Activated CD4-positive, alpha-beta T cell treated with anti-CD3 and anti-CD28 coated beads, Interleukin-2, amount 50 U/mL, for 4 hours (primary cell): ENCODE measurements at regions not wholly inside any gene's neighbourhood (a gene's known extent, or its start where the extent isn't known, plus 50 kb on each side); places are given as distances from the start of the nearest gene placed in this dataset.

Experiments
- DNase-seq, 2 experiments: peaks; one replicate each; pipeline ENCODE4 v3.0.0-alpha.2; 2020

DNA sequence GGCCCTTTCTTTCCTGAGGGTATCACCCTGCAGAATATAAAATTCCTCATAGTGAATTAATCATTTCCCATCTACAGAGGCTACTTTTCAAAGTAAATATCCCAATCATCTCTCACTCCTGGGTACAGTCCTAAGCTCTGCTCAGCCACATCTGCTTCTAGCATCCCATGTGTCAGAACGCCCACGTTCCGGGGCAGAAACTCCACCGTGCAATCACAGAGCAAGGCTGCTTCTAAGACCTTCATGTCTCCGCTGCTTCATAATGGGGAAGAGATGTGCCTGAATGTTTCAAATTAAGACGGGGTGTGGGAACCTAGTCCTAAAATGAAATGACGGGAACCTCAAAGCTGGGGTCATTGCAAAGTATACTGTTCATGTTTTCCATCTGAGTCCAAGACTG, 208.8 kb upstream of the GMDS start:
- DNase-seq = no peak

DNA sequence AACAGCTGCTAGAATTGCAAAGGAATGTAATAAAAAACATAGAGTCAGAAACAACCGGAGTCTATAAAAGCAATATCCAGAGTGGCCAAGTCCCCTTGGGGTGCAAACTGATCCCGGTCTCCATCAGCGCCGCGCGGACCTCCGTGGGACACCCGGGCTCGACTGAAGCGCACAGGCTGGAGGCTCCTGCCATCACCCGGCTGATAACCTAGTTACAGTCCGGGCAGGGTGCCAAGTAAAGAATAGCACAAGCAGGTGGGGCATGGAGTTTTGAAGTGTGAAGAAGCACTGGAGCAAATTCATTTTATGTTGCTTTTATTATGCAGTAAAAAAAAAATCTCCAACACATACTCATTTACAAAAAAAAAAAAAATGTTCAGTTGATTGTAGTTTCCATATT, 205.1 kb upstream of the GMDS start:
- no peak for DNase-seq

DNA sequence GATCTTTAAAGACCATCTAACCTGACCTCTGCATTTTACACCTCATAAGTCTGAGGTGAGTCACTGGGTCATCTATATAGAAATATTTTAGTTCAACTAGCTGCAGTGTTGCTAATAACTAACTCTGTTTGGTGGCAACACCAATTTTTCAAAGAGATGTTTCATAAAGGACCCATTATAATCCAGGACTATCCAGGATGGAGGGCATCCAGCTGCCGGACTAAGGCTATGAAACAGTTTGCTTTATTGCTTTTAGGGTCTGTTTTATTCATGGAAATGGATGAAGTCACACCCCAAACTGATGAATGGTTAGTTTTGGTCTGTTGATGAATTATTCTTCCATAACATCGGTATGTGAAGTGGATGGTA, 204.2 kb upstream of the GMDS start:
- no peak for DNase-seq

DNA sequence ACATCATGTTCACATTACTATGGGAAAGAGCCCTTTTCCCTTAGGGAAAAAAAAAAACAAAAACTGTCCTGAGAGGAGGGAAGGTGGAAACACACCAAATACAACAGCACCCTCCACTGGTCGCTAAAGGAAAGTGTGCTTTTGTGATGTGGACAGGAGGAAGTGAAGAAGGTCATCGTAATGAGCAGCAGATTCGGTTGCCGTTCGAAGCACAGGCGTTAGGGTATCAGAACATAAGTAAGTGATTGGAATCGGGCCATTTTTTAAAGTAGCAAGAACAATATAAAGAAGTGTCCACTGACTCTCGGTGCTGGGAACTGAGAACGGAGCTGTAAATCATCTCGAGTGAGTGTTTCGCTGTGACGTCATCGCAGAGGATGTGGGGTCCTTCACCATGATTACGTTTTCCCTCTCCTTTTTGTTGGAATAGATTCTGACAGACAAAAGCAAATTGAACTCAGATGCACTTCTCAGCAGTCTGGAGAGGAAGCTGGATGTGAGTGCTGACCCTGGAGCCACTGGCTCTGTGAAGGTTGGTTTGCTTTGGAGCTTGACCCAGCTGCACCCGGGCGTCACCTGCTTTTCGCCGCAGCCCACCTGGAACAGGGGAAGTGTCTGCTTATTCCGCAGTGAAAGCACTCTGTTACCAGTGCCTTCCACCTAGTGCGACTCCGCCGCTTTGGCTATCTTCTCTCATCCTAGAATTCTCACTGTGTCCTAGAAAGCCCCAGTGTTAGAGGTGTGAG, 203.6 kb upstream of the GMDS start:
- no peak for DNase-seq

DNA sequence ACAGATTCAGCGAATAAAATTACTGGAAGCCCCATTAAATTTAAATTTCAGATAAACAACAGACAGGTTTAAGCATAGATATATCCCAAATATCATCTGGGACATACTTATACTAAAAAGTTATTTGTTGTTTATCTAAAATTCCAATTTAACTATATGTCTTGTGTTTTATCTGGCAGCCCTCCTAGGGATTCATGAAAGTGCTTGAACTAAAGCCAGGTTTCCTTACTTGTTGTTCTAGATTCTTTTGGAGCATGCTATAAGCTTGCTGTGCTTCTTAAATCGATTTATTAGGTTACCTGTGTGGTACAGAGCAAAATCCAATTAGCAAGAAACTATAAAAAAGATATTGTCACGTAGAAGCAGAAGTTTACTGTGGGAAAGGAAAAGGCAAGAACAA, 202.5 kb upstream of the GMDS start:
- no peak for DNase-seq

DNA sequence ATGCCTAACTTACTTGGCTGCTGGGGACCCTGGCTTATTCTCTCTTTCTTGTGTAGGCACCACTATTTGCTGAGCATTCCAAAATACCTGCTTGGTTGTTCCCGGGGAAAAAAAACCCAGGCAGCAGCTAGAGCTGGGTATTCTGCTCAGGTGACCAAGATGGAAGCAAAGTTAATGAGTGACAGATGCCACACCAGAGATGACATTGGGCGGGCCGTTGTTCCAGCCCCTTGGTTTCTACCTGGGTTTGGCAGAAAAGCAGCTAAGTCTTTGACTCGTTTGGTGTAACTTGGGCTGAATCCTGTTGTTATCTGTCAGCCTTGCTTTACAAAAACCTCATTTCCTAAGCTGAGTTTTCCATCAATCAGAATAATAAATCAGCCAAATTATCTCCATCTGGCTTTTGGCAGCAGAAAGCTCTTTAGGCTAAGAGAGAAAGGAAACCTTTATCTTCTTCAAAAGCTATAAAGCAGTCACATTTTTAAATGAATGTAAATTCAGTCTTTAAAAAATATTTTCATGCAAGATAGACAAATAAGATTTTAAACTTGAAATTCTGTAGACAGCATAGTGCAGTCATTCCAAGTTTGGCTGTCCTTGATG, 202.0 kb upstream of the GMDS start:
- DNase-seq = no peak

DNA sequence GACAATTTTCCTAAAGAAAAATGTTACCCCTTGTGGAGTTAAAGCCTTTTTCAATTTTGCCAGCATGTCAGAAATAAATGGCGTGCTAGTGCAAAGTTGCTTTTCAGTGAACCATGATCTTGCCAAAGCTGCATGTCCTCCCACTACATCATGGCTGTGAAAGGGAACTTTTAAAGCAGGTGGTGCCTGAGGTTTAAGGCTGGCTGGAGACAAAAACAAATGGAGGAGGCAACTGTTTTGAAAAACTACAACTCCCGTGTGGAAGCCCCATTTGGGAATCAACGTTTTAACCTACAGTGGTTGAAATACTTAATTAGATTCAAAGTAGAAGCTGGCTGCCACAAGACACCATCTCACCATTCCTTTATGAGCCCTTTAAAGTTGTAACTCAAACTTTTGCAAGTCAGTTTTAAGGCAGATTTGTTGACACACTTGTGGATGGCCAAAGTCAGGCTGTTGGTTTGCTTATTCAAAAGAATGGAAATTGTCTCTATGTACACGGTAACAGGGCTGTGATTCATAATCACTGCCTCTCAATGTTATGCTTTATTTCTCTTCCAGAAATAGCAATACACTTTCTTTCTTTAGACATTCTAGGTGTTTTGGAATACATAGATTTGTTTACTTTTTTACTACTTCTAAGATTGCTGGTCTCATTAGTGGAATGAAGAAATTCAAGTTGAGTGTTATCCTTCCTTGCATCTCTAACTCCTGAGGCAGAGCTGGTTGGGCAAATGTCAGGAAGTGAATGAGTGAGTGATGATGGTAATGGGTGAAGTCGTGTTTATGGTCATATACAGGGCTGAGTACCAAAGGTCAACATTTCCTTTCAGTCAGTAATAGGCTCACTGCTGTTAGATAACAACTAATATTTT, 196.4 kb upstream of the GMDS start:
- no peak for DNase-seq

DNA sequence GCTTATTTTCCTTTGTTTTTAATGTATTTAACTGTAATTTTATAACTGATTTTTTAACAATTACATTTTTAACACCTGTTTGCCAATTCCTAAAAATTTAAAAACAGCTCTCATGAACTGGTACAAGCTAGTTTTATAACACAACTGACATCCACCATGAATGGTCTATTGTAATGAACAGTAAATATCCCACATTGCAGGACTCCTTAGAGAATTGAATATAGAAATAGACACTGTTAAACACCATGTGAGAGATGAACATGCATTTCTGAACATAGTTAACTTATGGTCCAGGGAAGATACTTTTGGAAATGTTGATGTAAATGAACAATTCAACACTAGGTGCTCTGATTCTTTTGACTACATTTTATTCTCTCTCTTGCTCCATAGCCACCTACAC, 195.1 kb upstream of the GMDS start:
- no peak for DNase-seq

DNA sequence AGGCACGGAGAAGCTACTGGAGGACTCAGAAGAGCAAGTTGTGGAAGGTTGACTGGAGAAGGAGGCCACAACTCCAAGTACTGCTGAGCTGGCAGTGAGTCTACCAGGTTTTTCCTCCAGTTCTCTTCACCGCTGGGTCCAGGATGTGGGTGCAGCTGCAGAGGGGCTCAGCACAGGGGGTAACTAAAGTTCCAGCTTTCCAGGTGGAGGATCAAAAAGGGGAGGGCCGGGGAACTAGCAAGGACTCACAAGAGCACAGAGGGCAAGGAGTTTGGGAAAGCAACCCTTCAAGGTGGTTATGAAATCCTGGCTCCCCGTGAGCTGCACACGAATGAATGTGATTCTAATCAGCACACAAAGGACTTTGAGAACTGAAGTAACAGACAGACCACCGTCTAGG, 194.2 kb upstream of the GMDS start:
- DNase-seq = no peak

DNA sequence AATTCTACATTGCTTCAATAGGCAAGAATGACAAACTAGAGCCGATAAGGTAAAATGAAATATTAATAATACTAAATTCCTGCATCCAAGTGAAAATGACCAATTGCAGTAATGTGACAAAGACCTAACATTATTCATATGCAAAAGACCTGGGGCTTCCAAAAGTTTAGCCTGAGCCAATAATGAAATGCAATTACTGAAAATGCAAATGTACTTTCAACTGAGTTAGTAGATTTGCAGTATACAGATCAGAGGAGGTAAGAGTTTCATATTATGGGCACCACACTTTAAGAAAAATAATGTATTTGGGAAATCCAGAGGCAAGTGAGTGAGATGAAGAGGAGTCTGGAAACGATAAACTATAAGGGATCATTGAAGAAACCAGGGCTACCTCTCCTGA, 193.7 kb upstream of the GMDS start:
- DNase-seq = no peak

DNA sequence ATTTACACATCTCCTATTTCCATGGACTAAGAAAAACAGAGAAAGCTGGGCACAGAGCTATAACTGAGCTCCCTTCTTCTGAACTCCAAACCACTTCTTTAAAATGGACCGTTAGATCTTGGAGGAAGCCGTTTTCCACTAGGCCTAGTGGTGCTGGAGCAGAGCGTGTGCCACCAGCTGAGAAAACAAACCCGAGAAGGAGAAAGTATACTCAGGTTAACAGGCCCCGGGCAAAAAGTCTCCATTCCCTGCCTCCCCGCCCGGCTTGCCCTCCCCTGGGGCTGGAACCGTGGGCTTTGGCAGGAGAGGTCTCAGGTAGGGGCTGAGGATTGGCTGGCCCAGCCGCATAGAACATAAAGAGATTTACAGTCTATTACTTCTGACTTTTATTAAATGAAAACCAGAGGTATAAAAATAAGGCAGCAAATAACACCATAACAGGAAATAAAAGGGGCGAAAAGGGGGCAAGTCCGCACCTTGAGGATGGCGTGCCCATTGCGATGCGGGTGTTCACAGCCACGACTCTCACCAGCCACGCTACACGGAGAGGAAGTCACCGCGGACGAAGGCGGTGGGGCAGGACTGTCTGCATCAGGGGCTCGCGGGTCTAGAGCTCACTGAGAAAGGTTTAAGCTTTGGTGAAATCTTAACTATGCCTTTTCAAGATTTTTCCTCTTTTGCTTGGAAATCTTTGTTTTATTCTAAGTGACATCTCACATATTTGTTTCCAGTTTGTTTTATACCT, 191.2 kb upstream of the GMDS start:
- no peak for DNase-seq

DNA sequence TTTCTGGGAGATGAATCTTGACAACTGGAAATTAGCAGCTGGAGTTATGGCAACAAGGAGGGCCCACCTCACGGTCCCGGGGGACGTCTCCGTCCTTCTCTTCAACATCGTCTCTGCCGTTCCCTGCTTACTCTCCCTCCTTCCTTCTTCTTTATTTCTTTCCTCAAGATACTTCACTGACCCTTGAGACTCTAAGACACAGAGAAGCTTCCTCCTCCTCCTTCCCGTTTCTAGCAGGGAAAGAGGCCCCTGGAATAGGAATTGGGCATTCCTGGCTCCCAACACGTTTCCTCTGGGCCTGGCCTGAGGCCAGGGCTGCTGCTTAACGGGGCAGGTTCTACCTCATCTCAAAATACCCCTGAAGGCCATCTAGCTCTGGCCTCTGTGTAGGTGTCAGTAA, 189.9 kb upstream of the GMDS start:
- DNase-seq = no peak

DNA sequence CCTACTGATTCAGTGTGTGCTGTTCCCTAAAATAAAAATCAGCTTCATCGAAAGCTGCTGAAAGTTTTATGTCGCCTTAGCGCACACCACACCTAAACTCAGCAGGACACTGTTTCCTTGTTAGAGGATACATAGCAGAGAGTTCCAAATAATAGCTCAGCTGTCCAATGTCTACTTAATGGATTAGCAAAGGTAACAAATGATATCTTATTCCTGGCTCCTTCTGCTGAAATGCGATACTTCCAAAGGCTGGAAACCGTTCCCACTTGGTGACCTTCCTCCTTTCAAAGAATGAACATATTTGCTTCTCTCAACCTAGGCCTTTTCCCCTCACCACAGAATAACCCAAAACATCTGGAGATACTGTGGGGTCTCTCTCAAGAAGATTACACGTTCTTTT, 189.5 kb upstream of the GMDS start:
- no peak for DNase-seq

DNA sequence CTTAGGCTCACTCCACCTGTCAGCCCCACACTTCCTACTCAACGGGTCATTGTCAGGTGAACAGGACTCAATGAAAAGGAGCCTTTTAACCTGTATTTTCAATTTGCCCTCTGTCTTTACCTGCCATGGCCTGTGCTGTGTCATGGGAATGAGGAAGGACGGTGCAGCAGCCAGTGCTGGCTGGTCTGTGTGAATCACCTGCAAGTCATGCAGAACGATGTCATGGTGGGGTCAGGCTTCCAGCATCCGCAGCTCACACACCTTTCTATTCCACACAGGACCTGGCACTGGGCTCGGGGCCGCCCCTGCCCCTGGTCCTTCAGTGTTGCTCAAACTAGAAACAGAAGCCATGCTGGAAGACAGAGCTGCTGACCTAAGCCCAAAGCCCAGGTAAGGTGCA, 188.7 kb upstream of the GMDS start:
- no peak for DNase-seq

DNA sequence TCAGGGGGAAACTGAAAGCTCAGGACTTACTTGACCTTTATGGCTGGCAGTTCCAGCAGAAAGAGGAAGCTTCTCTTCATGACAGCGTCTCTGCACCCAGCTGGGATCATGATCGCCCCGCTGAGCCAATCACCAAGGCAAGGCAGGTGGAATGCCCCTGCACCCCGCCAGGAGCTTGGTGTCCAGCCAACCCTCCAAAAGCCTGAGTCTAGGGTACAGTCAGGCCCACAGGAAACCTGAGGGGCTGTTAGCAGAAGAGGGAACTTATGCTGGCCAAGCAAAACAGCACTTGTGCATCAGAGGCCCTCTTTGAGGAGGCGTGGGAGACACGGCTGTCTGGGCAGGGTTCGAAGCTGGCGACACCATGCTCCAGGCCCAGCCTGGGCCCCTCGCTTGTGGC, 188.3 kb upstream of the GMDS start:
- DNase-seq = no peak

DNA sequence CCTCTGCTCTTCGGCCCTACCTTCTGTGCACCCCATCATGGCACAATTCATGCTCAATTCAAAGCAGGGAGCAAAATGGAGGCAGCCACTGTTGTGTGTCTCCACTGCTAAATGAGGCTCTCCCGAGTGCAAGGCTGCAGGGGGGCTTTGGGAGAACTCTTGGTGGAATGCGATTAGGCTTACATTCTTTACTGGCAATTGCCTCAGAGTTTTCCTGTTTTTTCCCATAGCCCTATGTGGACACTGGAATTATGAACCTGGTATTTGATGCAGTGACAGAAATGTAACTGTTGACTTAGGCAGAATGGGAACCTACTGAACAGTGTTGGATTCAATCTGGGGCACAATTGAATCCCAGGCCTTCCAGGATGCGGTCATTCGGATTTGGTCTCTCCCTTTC, 187.9 kb upstream of the GMDS start:
- DNase-seq = no peak

DNA sequence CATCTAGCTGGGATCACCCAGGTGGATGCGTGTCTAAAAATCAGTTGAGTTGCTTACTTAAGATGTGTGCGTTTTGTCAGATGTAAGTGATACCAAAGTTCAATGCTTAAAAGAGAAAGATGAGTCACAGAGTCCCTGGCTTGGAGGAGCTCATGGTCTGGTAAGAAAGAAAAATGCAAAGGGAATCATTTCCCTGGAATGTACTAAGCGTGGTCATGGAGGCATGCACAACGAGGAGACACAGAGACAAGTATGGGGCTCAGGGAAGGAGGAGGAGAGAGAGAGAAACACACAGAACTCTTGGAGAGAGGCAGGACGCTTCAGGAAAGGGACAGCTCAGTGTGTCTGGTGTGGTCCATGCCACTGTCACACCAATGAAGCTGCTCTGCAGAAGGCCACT, 186.9 kb upstream of the GMDS start:
- no peak for DNase-seq

DNA sequence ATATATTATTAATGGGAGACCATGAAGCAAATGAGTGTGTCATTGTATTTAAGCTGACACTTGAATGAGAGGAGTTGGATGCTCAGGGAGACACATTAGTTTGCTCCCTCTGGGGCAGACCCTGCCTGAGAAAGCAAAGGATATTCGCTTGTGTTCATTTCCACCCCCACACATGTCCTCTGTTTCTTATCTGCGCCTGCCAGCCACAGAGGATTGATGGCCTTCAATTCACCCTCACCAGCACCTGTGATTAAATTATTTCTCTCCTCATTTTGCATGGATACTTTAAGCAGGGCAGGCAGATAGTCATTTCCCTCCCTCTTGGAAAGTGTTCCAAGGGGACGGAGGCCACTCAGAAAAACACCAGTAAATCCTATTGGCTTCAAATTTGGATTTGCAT, 185.2 kb upstream of the GMDS start:
- no peak for DNase-seq

DNA sequence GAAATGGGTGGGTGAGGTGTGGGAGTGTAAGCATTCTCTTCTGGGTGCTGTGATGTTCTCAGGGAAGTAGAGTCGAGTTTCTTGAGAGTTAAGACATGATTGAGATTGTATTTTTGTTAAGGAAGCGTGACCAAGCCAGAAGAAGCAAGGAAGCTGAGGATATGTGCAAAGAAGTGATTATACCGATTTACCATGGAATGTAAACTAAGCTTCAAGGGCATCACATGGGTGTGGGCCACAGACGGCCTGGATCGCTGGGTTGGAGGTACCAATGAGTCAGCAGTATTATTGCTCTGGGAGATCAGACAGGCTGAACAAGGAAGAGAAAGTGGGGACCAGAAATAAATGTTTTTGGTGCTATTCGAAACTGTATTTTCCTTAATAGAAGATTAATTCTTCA, 184.1 kb upstream of the GMDS start:
- no peak for DNase-seq

DNA sequence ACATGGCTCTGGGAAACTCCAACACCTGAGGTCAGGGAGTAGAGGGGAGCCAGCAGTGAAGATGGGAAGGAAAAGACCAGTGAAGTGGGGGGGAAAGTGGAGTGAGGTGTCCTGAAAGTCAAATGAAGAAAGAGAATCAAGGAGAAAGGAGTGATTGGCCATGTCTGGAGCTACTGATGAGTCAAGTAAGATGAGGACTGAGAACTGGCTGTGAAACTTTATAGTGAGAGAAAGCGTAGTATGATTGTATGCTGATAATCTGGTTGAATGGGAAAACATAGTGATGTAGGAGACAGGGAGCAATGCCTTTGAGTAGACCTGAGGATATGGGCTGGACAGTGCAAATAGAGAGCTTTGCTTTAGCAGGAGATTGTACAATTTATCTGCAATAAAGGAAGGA, 183.6 kb upstream of the GMDS start:
- DNase-seq = no peak

DNA sequence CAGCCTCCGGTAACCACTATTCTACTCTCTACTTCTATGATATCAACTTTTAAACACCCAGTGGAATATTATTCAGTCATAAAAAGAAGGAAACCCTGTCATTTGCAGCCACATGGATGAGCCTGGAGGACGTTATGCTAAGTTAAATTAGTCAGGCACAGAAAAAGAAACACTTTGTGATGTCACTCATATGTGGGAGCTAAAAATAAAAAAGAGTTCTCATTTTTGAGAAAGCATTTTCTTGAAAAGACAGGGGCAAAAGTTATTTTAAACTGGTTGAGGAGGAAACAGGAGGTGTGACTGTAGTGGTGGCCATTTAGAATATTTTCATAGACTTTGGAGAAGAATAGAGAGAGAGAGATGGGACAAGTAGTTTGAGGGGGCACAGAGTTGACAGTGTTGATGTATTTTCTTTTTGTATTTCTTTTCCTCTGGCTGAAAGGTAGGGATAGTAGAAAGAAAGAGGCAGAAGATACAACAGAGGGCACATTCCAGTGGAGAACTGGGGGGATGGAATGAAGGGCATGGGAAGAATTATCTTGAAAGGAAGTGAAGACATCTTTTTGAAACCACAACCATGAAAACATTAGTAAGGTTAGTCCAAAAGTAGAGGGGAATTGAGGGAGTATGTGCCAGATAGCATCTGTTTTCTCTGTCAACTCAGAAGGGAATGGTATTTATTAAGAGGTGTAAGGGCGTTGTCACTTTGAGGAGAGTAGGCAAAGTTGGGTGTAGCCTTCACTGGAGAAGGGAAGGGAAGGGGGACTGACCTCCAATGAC, 181.3 kb upstream of the GMDS start:
- no peak for DNase-seq

DNA sequence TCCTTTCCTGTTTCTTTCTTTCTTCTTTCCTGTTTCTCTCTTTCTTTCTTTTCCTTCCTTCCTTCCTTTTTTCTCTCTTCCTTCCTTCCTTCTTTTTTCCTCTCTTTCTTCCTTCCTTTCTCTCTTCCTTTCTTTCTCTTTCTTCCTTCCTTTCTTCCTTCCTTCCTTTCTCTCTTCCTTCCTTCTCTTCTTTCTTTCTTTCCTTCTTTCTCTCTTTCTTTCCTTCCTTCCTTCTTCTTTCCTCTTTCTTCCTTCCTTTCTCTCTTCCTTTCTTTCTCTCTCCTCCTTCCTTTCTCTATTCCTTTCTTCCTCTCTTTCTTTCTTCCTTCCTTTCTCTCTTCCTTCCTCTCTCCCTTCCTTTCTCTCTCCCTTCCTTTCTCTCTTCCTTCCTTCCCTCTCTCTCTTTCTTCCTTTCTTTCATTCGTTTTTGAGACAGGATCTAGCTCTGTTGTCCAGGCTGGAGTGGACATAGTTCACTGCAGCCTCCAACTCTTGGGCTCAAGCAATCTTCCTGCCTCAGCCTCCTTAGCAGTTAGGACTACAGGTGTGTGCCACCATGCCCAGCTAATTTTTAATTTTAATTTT, 170.8 kb upstream of the GMDS start:
- DNase-seq = no peak
